Amniotic epithelial cell (primary cell): ENCODE measurements at regions not wholly inside any gene's neighbourhood (a gene's known extent, or its start where the extent isn't known, plus 50 kb on each side); places are given as distances from the start of the nearest gene placed in this dataset.

ENCODE experiments used
- DNase-seq: peaks from one replicate; pipeline ENCODE4 v3.0.0-alpha.2; 2010; ENCODE audit warnings: low read depth

- no peak for DNase-seq
These were observed 119.0 kb downstream of the SUCNR1 start for GRCh38 chr3:151992326-151993041.

- DNase-seq = no peak
These were observed 121.6 kb downstream of the SUCNR1 start for GRCh38 chr3:151995091-151995490.

- peak; percentile 47 for DNase-seq
These were observed 125.3 kb downstream of the SUCNR1 start for GRCh38 chr3:151998744-151999143.

DNA sequence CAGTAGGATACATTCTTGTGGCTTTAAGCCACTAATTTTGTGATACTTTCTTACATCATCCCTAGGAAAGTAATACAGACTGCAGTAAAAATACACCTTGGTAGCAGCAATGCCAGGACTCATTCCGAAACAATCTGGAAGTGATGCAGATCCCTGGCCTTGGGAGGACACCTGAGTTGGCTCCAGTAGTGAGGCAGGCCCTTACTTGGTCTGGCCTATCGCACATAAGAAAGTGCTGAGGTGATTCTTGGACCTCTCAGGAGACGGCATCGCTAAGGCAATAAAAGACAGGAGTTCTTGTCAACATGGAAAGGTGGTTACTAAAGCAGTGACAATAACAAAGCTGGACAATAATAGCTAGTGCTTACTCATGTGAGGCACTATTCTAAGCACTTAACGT lies 126.5 kb downstream of the SUCNR1 start:
- no peak for DNase-seq

- DNase-seq = no peak
These were observed 138.6 kb downstream of the SUCNR1 start for GRCh38 chr3:152011812-152012735.

DNA sequence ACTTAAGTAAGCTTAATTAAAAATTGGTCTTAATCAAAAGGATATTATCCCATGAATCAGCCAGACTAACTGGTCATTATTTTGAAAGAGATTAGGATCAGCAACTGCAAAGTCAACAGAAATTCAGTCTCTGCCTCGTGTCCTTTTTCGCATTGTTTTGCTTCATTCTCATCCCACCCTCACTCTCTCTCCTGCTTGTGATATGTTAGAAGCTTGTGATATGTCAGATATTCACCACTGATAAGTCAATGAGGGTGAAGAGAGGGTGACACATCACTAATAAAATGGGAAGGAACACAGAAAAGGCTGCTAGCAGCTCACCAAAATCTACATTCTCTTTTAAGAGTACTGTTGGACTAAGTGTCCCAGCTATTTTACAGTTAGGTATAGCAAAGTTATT lies 146.1 kb downstream of the SUCNR1 start:
- peak; percentile 17 for DNase-seq

GRCh38 chr3:152021951-152022461 lies 148.6 kb downstream of the SUCNR1 start:
- peak; percentile 80 for DNase-seq

DNA sequence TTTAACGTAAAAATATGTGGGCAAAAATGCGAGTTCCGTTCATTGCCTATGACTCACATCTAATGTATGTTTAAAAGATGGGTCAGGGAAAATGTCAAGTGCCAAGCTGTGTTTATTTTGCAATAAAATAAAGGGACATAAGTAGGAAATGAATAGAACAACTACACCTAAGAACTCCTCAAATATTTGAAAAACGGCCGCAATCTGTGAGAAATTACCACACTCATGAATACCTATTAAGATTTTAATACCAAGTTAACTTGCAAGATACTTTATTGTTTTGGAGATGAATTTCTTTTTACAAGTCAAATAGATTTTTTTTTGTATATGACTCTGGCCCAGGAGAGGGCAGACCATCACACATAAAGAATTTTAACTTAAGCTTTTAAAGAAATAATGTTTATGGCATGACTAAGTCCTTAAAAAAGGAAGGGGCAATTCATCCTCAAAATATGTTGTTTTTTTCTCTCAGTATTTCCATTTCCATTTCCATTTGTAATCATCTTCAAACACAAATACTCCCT lies 152.7 kb downstream of the SUCNR1 start:
- peak; percentile 78 for DNase-seq

GRCh38 chr3:152030320-152030719 lies 156.9 kb downstream of the SUCNR1 start:
- no peak for DNase-seq

DNA sequence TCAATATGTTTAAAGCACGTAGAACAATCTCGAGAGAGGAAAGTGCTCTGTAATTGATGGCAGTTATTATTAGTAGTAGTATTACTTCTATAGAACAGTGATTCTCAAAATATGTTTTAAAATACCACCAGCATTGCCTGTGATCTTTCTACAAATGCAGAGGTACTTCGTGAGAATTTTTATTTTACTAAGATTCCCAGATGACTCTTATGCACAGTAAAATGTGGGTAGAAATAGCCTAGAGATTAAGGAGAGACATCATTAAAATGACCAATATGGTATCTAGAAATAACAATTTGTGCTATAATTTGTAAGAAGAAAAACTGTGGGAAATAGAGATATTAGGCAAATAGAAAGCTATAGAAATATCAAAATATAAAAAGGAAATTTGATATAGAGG lies 157.9 kb downstream of the SUCNR1 start:
- no peak for DNase-seq

- DNase-seq = no peak
These were observed 163.9 kb downstream of the SUCNR1 start for GRCh38 chr3:152037297-152037696.

- no peak for DNase-seq
These were observed 164.5 kb downstream of the SUCNR1 start for GRCh38 chr3:152037953-152038352.

GRCh38 chr3:152038490-152038889 lies 165.0 kb downstream of the SUCNR1 start:
- DNase-seq = peak; percentile 73

GRCh38 chr3:152039887-152040286 lies 166.4 kb downstream of the SUCNR1 start:
- DNase-seq = no peak

DNA sequence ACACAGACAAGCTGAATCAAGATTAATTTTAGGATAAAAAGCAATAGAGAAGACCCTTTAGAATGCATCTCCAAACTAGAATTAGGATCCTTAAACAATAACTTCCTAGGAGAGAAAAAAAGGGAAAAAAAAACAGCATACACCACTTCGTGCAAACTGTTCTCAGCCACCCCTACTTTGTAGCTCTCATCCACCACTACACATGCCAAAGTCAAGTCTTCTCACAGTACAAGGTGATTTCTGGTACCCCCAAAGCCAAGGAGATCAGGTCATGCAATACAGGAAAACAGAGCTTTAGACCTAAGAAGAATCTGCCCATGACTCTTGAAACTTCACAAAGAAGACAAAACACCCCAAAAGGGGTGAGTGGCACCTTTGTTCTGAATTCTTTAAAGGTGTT lies 166.9 kb downstream of the SUCNR1 start:
- DNase-seq = no peak

- DNase-seq = no peak
These were observed 170.2 kb downstream of the SUCNR1 start for GRCh38 chr3:152043620-152044019.

DNA sequence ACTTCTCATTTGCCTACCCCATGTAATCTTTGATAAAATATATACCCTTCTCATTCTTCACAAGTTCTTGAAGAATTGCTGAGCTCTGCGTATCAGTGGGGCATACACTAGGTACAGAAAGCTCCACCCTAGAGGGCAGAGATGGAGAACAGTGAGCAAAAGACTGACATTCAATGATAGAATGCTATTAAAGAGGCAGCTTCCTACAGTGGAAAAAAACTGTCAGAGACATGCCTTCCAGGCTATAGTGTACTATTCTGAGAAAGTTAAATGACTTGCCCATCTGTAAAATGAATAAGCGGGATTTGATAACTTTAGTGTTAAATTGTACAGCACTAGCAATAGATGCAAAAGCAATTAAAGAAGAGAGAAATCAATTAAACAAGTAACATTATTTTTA lies 172.8 kb downstream of the SUCNR1 start:
- no peak for DNase-seq

GRCh38 chr3:152047465-152047864 lies 174.0 kb downstream of the SUCNR1 start:
- peak; percentile 72 for DNase-seq

DNA sequence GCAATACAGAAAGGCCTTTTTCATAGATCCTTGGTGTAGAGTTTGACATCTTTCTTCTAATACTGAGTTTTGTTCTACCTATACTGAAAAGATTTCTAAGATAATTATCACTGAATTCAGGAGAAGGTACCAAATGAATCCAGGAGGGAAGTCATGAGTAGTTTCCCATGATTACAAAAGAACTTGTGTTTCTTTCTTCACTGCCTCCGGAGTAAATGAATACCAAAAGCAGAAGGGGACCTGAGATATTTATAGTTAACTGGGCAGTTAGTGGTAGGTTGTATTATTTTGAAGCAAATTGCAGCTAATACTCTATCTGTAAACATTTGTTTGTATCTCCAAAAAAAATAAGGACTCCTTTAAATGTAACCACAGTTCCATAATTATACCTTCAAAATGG lies 175.4 kb downstream of the SUCNR1 start:
- DNase-seq = peak; percentile 18

DNA sequence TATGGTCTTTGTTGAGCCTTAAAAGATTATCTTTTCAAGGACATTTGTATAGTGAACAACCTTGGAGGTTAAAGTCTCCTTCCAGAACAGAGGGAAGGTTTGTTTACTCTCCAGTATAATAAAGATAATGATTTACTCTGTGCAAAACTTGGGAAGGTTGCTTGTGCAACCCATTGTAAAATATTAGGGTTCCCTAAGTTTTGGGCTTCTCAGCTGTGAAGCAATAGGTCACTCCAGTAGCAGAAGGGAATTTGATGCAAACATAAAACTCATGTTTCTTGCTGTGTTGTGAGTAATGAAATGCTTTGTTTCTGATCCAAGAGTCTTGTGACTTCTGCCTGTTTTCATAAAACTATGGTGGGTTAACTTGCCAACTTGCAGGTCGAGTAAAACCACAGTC lies 177.5 kb downstream of the SUCNR1 start:
- peak; percentile 62 for DNase-seq

DNA sequence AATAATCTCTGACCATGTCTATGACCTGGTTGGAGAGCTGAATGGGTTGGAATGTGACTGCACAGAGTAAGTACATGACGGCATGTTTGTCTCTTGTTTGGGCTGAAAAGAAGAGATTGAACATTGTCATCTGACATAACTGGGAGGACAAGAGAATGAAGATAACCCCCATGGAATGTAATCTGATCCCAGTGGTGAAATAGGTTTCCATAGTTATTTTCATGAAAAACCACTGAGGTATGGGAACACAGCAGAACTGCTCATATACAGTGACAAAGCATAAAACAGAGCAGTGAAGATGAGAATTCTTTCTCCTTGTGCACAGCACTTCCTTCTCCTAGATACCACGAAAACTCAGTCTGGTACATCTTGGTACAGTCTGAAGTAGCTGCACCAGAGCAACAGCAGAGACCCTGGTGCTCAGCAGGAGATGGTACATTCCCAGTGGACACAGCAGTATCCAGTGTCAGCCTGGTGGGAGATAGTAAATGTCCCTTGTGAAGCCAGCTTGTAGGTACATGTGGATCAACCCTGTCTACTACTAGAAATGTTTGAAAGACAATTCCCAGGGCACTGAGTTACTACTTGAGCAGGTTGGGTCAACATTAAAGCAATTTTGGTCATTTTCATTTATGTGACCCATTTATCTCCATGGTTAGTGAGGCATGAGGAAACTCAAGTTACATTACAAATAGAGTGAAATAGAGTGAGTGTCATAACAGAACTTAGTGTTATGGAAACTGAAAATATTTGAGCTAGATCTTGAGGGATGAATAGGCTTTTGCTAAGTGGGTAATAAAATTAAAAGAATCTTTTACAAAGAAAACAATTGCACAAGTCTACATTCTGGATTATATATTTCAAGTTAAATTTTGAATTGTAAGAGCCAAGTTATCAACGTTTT lies 178.3 kb downstream of the SUCNR1 start:
- DNase-seq = peak; percentile 89

- no peak for DNase-seq
These were observed 180.4 kb downstream of the SUCNR1 start for GRCh38 chr3:152053866-152054265.
